Femur (tissue), 1 donor: ENCODE measurements at regions not wholly inside any gene's neighbourhood (a gene's known extent, or its start where the extent isn't known, plus 50 kb on each side); places are given as distances from the start of the nearest gene placed in this dataset.
A peak's percentile ranks its signal among the peaks of the same experiment; 100 is the strongest.
"Not testable (repeated sequence)": the region's sequence is repeated elsewhere in the genome, so short reads cannot be mapped to it uniquely, and the experiment has no call there.

Source experiments
- DNase-seq: peaks from one replicate; pipeline ENCODE4 v3.0.0-alpha.2; 2017

- not testable (repeated sequence) for DNase-seq
Observed at GRCh38 chr7:17440025-17440784, 141.8 kb downstream of the AHR start.

GRCh38 chr7:17440831-17441230 is 142.4 kb downstream of the AHR start:
- no peak for DNase-seq

- DNase-seq: no peak
Observed at GRCh38 chr7:17441557-17441956, 143.1 kb downstream of the AHR start.

GRCh38 chr7:17444151-17444550 is 145.7 kb downstream of the AHR start:
- no peak for DNase-seq

DNA sequence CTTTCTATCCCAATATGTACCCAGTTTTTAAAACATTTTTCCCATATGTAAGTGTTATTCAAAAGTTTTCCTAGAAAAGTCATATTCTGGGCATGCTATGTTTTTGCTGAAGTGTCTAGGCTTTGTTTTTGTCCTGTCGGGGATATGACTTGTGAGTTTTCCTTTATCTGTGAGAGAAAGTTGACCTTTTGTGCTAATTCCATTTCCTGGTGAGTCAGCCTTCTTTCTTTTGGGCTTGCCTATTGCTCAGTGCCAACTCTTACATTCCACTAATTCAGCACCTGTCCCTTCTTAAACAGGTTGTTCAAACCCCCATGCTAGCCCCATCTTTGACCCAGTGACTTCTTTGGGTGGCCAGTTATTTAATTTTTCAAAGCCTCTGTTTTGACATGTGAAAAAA is 146.2 kb downstream of the AHR start:
- DNase-seq: no peak

- no peak for DNase-seq
Observed at GRCh38 chr7:17446340-17446739, 147.9 kb downstream of the AHR start.

- DNase-seq: no peak
Observed at GRCh38 chr7:17447728-17448478, 149.5 kb downstream of the AHR start.

GRCh38 chr7:17448479-17449423 is 150.3 kb downstream of the AHR start:
- no peak for DNase-seq

- no peak for DNase-seq
Observed at GRCh38 chr7:17456541-17456940, 158.1 kb downstream of the AHR start.

GRCh38 chr7:17460001-17460400 is 161.5 kb downstream of the AHR start:
- DNase-seq: no peak

- no peak for DNase-seq
Observed at GRCh38 chr7:17460665-17461064, 162.2 kb downstream of the AHR start.

DNA sequence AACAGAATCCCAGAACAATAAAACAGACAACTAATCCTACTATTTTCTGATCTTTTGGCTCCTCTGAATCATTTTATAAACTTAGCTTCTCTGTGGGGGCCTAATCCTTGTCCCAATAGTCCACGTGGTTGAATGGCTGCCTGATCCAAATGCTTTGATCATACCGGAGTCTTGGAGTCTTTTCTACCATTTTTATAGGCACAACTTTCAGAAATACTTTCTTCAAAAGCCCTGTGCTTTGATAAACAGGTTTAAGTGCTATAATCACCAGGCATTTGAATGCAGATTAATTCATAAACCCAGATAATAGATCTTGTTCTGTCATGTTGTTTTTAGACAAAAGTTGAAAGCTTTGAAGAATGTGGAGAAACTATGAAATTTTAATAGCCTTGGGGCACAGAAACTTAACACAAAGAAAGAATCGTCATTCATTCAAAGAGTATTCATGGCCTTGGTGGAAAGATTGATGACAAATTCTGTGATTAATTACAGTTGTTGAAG is 163.7 kb downstream of the AHR start:
- DNase-seq: no peak

GRCh38 chr7:17463511-17464085 is 165.1 kb downstream of the AHR start:
- no peak for DNase-seq

DNA sequence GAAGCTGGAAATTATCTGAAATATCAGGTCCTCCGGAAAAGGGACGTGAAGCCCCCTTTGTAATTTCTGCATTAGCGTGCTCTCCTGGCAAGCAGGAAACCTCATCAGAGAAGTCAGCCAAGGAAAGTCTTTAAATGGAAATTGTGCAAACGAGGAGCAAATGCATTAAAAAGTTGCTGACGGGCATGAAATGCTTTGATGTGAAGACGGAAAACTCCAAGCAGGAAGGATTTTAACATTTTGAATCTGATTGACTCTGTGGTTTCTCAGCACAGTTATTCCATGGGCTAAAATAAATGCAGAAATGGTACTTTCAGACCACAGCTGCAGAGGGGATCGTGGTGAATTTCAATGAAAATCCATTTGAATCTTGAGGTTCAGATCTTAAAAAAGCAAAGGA is 167.8 kb downstream of the AHR start:
- DNase-seq: peak; percentile 30

- DNase-seq: no peak
Observed at GRCh38 chr7:17467386-17467945, 169.0 kb downstream of the AHR start.

DNA sequence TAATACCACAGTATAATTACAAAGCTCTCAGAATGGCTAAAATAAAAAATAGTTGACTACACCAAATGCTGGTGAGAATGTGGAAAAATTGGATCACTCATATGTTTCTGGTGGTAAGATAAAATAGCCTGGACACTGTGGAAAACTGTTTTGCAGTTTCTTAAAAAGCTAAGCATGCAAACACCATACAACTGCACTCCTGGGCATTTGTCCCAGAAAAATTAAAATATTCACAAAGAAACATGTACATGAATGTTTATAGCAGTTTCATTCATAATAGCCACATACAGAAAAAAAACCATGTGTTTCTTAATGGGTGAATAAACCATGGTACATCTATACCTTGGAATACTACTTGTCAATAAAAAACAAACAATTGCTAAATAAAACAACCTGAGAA is 172.9 kb downstream of the AHR start:
- DNase-seq: no peak

DNA sequence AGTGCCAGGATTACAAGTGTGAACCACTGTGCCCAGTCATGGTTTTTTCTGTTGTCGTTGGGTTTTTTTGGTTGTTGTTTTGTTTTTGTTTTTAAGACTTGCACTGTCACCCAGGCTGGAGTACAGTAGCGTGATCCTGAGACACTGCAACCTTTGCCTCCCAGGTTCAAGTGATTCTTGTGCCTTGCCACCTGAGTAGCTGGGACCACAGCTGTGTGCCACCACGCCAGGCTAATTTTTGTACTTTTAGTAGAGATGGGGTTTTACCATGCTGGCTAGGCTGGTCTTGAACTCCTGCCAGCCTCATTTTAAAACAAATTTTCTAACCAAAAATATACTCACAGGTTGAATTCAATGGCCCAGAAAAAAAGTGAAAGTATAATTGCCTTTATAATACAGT is 174.1 kb downstream of the AHR start:
- no peak for DNase-seq

DNA sequence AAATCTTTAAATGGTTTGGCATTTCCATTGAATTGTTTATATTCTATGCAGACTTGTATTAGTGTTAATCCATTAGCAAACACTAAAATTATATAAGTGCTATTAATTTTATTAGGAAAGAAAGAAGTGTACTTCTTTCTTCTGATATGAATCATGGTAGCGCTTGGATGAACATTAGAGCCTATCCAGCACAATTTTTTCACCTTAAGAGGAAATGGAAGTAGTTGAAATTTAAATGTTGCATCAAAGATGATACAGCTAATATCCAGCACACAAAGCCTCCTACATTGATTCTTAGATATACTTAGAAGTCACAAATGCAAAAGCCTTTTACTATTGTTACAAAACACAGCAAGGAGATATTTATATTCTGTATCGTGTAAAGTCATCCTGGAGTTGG is 174.5 kb downstream of the AHR start:
- DNase-seq: no peak

DNA sequence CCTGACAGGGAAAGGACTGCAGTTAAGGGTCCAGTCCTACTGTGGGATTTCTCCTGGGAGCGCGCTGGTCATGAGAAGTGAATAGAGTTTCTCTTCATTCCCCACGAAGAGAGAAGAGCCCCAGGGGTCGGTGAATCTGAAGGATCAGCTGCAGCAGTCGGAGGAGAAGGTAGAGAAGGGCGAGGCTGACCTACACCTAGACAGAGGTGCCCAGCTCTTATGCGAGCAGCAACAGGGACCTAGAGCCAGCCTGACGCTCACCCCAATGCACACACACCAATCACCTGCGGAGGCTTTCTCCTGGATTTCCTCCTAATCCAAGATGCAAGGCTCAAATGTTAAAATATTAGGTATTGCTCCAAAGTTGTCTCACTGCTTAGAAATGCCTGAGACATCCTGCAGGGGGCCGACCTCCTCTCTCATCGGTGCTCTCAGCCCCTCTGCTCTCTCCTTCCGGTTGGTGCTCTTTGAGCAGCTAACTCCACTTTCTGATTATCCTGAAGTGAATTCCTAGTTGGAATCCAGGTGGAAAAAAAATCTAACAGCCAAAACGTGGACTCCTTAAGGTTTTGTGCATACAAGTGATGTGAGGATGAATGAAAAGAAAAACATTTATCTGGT is 176.4 kb downstream of the AHR start:
- DNase-seq: no peak

DNA sequence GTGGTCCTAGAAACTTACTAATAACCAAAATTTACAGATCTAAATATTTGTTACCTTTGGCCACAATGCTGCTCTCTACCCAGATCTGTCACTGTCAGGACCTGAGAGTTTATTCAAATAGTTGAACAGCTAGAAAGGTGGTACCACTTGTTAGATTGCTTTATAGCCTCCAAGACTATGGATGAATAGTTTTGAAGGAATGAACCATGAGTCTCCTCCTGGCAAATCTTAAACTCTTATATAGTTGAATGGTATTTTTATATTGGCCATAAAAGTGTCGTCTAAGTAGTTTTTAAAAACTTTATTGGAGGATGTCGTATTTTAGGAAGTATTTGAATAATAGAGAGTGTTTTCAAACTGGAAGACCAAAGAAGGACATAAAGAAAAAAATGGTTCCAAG is 178.7 kb downstream of the AHR start:
- no peak for DNase-seq

GRCh38 chr7:17481118-17481517 is 182.7 kb downstream of the AHR start:
- no peak for DNase-seq

DNA sequence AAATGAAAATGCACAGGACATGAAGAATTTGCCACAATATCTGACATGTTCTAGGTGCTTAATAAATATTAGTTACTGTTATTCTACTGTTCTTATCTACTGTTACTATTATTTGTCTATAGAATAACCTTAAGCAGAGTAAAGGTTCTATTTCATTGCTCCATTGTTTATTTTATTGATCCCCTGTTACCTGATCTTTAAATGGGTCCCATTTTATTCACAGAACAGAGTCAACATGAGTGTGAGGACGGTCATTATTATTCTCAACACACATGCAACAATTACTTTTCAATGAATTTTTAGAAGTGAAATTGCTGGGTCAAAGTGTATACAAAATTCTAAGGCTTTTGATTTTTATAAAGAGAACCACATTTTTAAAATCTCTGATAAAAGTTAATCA is 186.9 kb downstream of the AHR start:
- no peak for DNase-seq
